GM23338 (cell line): ENCODE measurements at regions not wholly inside any gene's neighbourhood (a gene's known extent, or its start where the extent isn't known, plus 50 kb on each side); places are given as distances from the start of the nearest gene placed in this dataset.

ENCODE experiments used
- ATAC-seq: fragments of 200-7000 bp; cut with Tn5 transposase; 3 replicates; pipeline ENCODE4 v1.9.1; 2020
- DNase-seq: peaks from one replicate; pipeline ENCODE4 v3.0.0-alpha.2; 2015; ENCODE audit warnings: low spot score
- H2AFZ ChIP-seq: fragments of 200-600 bp; sonication (generic); 2 replicates; pipeline ENCODE4 v1.8.0; 2016; ENCODE audit warnings: antibody characterized with exemption, mild to moderate bottlenecking, moderate library complexity
- H3F3A ChIP-seq: fragments of 200-600 bp; sonication (generic); replicated peaks from 2 replicates; pipeline ENCODE4 v1.8.0; 2017; ENCODE audit warnings: antibody characterized with exemption, mixed run types, low read depth
- H3K27ac ChIP-seq: fragments of 200-600 bp; sonication (generic); 2 replicates; pipeline ENCODE4 v1.6.1; 2016; ENCODE audit warnings: low read depth
- H3K27me3 ChIP-seq: fragments of 200-600 bp; sonication (generic); 2 replicates; pipeline ENCODE4 v1.8.0; 2016; ENCODE audit warnings: mild to moderate bottlenecking, mixed run types, moderate library complexity; ENCODE audit not compliant: insufficient read depth
- H3K36me3 ChIP-seq: fragments of 200-600 bp; sonication (generic); 2 replicates; pipeline ENCODE4 v1.8.0; 2016; ENCODE audit warnings: mild to moderate bottlenecking; ENCODE audit not compliant: insufficient read depth
- H3K4me1 ChIP-seq: fragments of 200-600 bp; sonication (generic); 2 replicates; pipeline ENCODE4 v1.8.0; 2016; ENCODE audit warnings: mild to moderate bottlenecking, moderate library complexity; ENCODE audit not compliant: insufficient read depth
- H3K4me2 ChIP-seq: fragments of 200-600 bp; sonication (generic); 2 replicates; pipeline ENCODE4 v1.7.1; 2017; ENCODE audit warnings: mixed run types
- H3K4me3 ChIP-seq: fragments of 200-600 bp; sonication (generic); 2 replicates; pipeline ENCODE4 v1.6.1; 2016; ENCODE audit warnings: mixed run types
- H3K79me2 ChIP-seq: fragments of 200-600 bp; sonication (generic); replicated peaks from 2 replicates; pipeline ENCODE4 v1.8.0; 2017; ENCODE audit warnings: mild to moderate bottlenecking; ENCODE audit not compliant: insufficient read depth
- H3K9me2 ChIP-seq: fragments of 200-600 bp; sonication (generic); 2 replicates; pipeline ENCODE4 v1.8.0; 2017; ENCODE audit not compliant: insufficient read depth
- H4K20me1 ChIP-seq: fragments of 200-600 bp; sonication (generic); replicated peaks from 2 replicates; pipeline ENCODE4 v1.8.0; 2017; ENCODE audit warnings: mild to moderate bottlenecking; ENCODE audit not compliant: insufficient read depth
- H3K27ac Mint-ChIP-seq: 2 replicates; pipeline ENCODE4 v1.8.0; 2020; ENCODE audit warnings: inconsistent platforms, mild to moderate bottlenecking, moderate library complexity, mixed read lengths
- H3K27me3 Mint-ChIP-seq: 3 replicates; pipeline ENCODE4 v1.8.0; 2022; ENCODE audit warnings: low read depth, mild to moderate bottlenecking, moderate library complexity, mixed read lengths, inconsistent platforms; ENCODE audit not compliant: insufficient read depth, poor library complexity
- H3K36me3 Mint-ChIP-seq: 3 replicates; pipeline ENCODE4 v1.8.0; 2021; ENCODE audit warnings: low read depth, mild to moderate bottlenecking, inconsistent platforms, moderate library complexity, mixed read lengths
- H3K4me1 Mint-ChIP-seq: 3 replicates; pipeline ENCODE4 v1.8.0; 2020; ENCODE audit warnings: mild to moderate bottlenecking, inconsistent platforms, mixed read lengths
- H3K4me3 Mint-ChIP-seq: 3 replicates; pipeline ENCODE4 v1.8.0; 2021; ENCODE audit warnings: moderate library complexity, mild to moderate bottlenecking, inconsistent platforms, mixed read lengths
- H3K9me3 Mint-ChIP-seq: 3 replicates; pipeline ENCODE4 v1.8.0; 2020; ENCODE audit warnings: moderate library complexity, mild to moderate bottlenecking, inconsistent platforms, mixed read lengths
- CREB1 ChIP-seq: fragments of 250-450 bp; sonication (Bioruptor Pico); IDR thresholded peaks from 2 replicates; pipeline ENCODE4 v1.5.0; 2020; ENCODE audit warnings: low read depth, mild to moderate bottlenecking, moderate library complexity
- ETS1 ChIP-seq: IDR thresholded peaks from 2 replicates; pipeline ENCODE4 v1.6.1; 2016; ENCODE audit warnings: antibody characterized with exemption
- EZH2 ChIP-seq: fragments of 200-600 bp; sonication (generic); IDR thresholded peaks from one replicate; pipeline ENCODE4 v1.8.0; 2017; ENCODE audit warnings: antibody characterized with exemption, mild to moderate bottlenecking, low read depth; ENCODE audit not compliant: unreplicated experiment
- EZH2phosphoT487 ChIP-seq: fragments of 200-600 bp; sonication (generic); IDR thresholded peaks from one replicate; pipeline ENCODE4 v1.8.1; 2018; ENCODE audit warnings: antibody characterized with exemption; ENCODE audit not compliant: unreplicated experiment
- JUNB ChIP-seq: IDR thresholded peaks from one replicate; pipeline ENCODE4 v1.6.1; 2016; ENCODE audit warnings: antibody characterized with exemption; ENCODE audit not compliant: unreplicated experiment
- NANOG ChIP-seq: IDR thresholded peaks from 2 replicates; pipeline ENCODE4 v1.6.1; 2016; ENCODE audit warnings: antibody characterized with exemption, borderline replicate concordance
- POLR2AphosphoS5 ChIP-seq: IDR thresholded peaks from 2 replicates; pipeline ENCODE4 v1.6.1; 2016; ENCODE audit warnings: antibody characterized with exemption, low read depth
- REST ChIP-seq: IDR thresholded peaks from one replicate; pipeline ENCODE4 v1.6.1; 2018; ENCODE audit warnings: antibody characterized with exemption; ENCODE audit not compliant: unreplicated experiment
- STAT1 ChIP-seq: IDR thresholded peaks from one replicate; pipeline ENCODE4 v1.6.1; 2016; ENCODE audit warnings: antibody characterized with exemption; ENCODE audit not compliant: unreplicated experiment
- ZNF114 ChIP-seq: fragments of 250-450 bp; sonication (Bioruptor Pico); IDR thresholded peaks from 2 replicates; pipeline ENCODE4 v1.5.0; 2020; ENCODE audit warnings: mild to moderate bottlenecking, moderate library complexity
- ZNF331 ChIP-seq: fragments of 250-450 bp; sonication (Bioruptor Pico); IDR thresholded peaks from 2 replicates; pipeline ENCODE4 v1.5.0; 2020; ENCODE audit warnings: low read depth, mild to moderate bottlenecking, moderate library complexity
- TF ChIP-seq, protein P1 (sequence below), 2 experiments: fragments of 200-600 bp in 1 of 2; sonication (generic) in 1 of 2; conservative IDR thresholded peaks; 2 replicates each; pipeline versions ENCODE4 v1.5.1 to v1.6.1; 2016 to 2017; ENCODE audit warnings: antibody characterized with exemption in 2 of 2, low read depth in 2 of 2, mild to moderate bottlenecking in 2 of 2, moderate library complexity in 1 of 2
- TF ChIP-seq, protein P2 (sequence below): fragments of 250-450 bp; sonication (Bioruptor Pico); IDR thresholded peaks from 2 replicates; pipeline ENCODE4 v1.5.0; 2020; ENCODE audit warnings: mild to moderate bottlenecking, moderate library complexity

DNA sequence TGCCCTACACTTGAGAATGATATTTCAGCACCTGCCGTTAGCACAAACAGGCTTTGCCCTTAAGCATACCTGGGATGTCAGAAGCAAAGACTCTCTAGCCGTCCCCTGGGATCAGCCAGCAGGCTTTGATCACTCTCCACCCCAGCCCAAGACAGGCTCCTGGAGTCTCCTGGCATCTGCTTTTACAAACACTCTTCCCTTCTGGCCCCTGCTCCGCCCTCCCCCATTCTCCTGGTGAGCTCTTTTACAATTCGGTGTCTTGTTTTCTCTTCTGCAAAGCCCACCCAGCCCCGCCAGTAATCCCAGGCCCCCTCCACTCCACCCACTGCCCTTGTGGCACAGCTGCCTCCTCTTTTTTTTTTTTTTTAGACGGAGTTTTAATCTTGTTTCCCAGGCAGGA lies 50.4 kb downstream of the KATNIP start:
- Histone ChIP-seq H3K79me2 (no peaks in the 10 kb centered on the region), H3K27ac (no peak overlapping the region), H3K4me1 (peaks cover 25% of the 10 kb centered on the region), H3K9me2 (no peaks in the 10 kb centered on the region), H3F3A (no peaks in the 10 kb centered on the region), H3K4me3 (no peak overlapping the region), H3K27me3 (no peaks in the 10 kb centered on the region), H3K36me3 (no peaks in the 10 kb centered on the region), H4K20me1 (0 out of 2 replicates have a peak, but pooled peaks cover 4% of the 10 kb centered on the region), H2AFZ (no peak overlapping the region), H3K4me2 (no peak overlapping the region; the same call in 1 of the 2 replicates)
- H3K27me3 Mint-ChIP-seq: peaks cover 11% of the 10 kb centered on the region
- DNase-seq (peak; percentile 51), ATAC-seq (peak; percentile 80)
- no peaks in the 10 kb centered on the region for H3K9me3 Mint-ChIP-seq
- no peak overlapping the region for H3K4me3 Mint-ChIP-seq
- no peak for TF ChIP-seq ETS1
- no peak for TF ChIP-seq ZNF331 (CRISPR knock-in tag)
- TF ChIP-seq STAT1: no peak
- TF ChIP-seq, protein P1, sequence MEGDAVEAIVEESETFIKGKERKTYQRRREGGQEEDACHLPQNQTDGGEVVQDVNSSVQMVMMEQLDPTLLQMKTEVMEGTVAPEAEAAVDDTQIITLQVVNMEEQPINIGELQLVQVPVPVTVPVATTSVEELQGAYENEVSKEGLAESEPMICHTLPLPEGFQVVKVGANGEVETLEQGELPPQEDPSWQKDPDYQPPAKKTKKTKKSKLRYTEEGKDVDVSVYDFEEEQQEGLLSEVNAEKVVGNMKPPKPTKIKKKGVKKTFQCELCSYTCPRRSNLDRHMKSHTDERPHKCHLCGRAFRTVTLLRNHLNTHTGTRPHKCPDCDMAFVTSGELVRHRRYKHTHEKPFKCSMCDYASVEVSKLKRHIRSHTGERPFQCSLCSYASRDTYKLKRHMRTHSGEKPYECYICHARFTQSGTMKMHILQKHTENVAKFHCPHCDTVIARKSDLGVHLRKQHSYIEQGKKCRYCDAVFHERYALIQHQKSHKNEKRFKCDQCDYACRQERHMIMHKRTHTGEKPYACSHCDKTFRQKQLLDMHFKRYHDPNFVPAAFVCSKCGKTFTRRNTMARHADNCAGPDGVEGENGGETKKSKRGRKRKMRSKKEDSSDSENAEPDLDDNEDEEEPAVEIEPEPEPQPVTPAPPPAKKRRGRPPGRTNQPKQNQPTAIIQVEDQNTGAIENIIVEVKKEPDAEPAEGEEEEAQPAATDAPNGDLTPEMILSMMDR (conservative IDR thresholded peaks at IDR 0.05; ENCODE audit: low read depth in 2 of 2): no peak
- no peak for TF ChIP-seq EZH2phosphoT487
- TF ChIP-seq REST: no peak
- TF ChIP-seq CREB1: no peak
- TF ChIP-seq JUNB: no peak
- TF ChIP-seq, protein P2, sequence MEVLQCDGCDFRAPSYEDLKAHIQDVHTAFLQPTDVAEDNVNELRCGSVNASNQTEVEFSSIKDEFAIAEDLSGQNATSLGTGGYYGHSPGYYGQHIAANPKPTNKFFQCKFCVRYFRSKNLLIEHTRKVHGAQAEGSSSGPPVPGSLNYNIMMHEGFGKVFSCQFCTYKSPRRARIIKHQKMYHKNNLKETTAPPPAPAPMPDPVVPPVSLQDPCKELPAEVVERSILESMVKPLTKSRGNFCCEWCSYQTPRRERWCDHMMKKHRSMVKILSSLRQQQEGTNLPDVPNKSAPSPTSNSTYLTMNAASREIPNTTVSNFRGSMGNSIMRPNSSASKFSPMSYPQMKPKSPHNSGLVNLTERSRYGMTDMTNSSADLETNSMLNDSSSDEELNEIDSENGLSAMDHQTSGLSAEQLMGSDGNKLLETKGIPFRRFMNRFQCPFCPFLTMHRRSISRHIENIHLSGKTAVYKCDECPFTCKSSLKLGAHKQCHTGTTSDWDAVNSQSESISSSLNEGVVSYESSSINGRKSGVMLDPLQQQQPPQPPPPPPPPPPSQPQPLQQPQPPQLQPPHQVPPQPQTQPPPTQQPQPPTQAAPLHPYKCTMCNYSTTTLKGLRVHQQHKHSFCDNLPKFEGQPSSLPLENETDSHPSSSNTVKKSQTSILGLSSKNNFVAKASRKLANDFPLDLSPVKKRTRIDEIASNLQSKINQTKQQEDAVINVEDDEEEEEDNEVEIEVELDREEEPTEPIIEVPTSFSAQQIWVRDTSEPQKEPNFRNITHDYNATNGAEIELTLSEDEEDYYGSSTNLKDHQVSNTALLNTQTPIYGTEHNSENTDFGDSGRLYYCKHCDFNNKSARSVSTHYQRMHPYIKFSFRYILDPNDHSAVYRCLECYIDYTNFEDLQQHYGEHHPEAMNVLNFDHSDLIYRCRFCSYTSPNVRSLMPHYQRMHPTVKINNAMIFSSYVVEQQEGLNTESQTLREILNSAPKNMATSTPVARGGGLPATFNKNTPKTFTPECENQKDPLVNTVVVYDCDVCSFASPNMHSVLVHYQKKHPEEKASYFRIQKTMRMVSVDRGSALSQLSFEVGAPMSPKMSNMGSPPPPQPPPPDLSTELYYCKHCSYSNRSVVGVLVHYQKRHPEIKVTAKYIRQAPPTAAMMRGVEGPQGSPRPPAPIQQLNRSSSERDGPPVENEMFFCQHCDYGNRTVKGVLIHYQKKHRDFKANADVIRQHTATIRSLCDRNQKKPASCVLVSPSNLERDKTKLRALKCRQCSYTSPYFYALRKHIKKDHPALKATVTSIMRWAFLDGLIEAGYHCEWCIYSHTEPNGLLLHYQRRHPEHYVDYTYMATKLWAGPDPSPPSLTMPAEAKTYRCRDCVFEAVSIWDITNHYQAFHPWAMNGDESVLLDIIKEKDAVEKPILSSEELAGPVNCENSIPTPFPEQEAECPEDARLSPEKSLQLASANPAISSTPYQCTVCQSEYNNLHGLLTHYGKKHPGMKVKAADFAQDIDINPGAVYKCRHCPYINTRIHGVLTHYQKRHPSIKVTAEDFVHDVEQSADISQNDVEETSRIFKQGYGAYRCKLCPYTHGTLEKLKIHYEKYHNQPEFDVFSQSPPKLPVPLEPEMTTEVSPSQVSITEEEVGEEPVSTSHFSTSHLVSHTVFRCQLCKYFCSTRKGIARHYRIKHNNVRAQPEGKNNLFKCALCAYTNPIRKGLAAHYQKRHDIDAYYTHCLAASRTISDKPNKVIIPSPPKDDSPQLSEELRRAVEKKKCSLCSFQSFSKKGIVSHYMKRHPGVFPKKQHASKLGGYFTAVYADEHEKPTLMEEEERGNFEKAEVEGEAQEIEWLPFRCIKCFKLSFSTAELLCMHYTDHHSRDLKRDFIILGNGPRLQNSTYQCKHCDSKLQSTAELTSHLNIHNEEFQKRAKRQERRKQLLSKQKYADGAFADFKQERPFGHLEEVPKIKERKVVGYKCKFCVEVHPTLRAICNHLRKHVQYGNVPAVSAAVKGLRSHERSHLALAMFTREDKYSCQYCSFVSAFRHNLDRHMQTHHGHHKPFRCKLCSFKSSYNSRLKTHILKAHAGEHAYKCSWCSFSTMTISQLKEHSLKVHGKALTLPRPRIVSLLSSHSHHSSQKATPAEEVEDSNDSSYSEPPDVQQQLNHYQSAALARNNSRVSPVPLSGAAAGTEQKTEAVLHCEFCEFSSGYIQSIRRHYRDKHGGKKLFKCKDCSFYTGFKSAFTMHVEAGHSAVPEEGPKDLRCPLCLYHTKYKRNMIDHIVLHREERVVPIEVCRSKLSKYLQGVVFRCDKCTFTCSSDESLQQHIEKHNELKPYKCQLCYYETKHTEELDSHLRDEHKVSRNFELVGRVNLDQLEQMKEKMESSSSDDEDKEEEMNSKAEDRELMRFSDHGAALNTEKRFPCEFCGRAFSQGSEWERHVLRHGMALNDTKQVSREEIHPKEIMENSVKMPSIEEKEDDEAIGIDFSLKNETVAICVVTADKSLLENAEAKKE: no peak
- no peak for TF ChIP-seq EZH2
- TF ChIP-seq NANOG: no peak
- no peak for TF ChIP-seq POLR2AphosphoS5
- no peak for TF ChIP-seq ZNF114
- H3K36me3 Mint-ChIP-seq: no peaks in the 10 kb centered on the region; the same call in 2 of the 3 replicates
- H3K4me1 Mint-ChIP-seq: peaks cover 37% of the 10 kb centered on the region
- no peak overlapping the region for H3K27ac Mint-ChIP-seq
